ENCODE measurements at regions not wholly inside any gene's neighbourhood (a gene's known extent, or its start where the extent isn't known, plus 50 kb on each side); places are given as distances from the start of the nearest gene placed in this dataset.

DNA sequence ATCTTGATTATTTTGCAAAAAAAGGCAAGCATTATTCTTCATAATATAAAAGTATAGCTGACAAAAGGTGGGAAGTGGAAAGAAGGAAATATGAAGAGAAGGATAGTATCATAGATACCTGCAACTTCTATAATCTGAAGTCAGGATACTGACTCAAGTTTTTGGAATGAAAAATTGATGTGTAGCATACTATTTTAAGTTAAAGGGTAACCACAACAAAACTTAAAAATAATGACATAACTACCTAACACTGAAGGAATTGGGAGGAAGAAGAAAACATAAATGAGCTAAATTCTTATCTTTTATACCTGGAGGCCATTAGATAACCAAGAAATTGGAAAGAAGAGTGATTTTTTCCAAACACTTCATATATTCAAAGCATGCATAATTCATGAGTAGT is 51.8 kb upstream of the TLE1 start:
- Histone ChIP-seq H2AFZ (ENCODE audit: low read length) (no peak overlapping the region), H3K36me3 (ENCODE audit: insufficient read depth, low read length) (no peaks in the 10 kb centered on the region), H3K4me3 (ENCODE audit: insufficient read depth, low read length) (no peak overlapping the region), H3K79me2 (ENCODE audit: insufficient read depth, low read length) (no peaks in the 10 kb centered on the region), H3K4me1 (ENCODE audit: insufficient read depth, low read length) (peaks cover 14% of the 10 kb centered on the region), H3K27ac (ENCODE audit: low read depth, low read length) (no peak overlapping the region), H3K9me3 (ENCODE audit: low read depth, low read length) (no peaks in the 10 kb centered on the region), H4K20me1 (ENCODE audit: insufficient read depth, low read length) (no peaks in the 10 kb centered on the region), H3K27me3 (ENCODE audit: insufficient read depth, low read length) (no peaks in the 10 kb centered on the region), H3K4me2 (ENCODE audit: insufficient read depth, low read length) (no peak overlapping the region)
- TF ChIP-seq, protein P1, sequence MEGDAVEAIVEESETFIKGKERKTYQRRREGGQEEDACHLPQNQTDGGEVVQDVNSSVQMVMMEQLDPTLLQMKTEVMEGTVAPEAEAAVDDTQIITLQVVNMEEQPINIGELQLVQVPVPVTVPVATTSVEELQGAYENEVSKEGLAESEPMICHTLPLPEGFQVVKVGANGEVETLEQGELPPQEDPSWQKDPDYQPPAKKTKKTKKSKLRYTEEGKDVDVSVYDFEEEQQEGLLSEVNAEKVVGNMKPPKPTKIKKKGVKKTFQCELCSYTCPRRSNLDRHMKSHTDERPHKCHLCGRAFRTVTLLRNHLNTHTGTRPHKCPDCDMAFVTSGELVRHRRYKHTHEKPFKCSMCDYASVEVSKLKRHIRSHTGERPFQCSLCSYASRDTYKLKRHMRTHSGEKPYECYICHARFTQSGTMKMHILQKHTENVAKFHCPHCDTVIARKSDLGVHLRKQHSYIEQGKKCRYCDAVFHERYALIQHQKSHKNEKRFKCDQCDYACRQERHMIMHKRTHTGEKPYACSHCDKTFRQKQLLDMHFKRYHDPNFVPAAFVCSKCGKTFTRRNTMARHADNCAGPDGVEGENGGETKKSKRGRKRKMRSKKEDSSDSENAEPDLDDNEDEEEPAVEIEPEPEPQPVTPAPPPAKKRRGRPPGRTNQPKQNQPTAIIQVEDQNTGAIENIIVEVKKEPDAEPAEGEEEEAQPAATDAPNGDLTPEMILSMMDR (IDR thresholded peaks at IDR 0.05; ENCODE audit: extremely low read depth, low read depth, low read length) = no peak
- DNase-seq (ENCODE audit: insufficient read length, low spot score, missing footprints) = no peak

DNA sequence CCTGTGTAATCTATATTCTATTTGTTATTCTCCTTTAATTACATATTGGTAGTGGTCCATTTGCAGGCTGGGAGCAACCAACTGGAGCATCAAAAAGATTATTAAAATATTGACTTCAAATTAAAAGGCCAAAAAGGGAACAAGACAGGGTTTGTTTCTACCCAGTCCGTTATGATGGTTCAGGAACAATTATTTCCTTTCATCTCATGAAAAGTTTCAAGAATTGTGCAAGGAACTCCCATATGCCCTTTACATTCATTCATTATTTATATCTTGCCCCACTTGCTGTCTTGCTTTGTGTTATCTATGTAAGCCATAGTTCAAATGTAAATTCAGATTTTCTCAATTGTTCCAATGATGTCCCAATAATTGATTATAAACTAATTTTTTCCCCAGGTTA is 58.7 kb upstream of the TLE1 start:
- DNase-seq (ENCODE audit: insufficient read length, low spot score, missing footprints) = no peak
- Histone ChIP-seq H3K4me2 (ENCODE audit: insufficient read depth, low read length) (no peak overlapping the region), H3K4me3 (ENCODE audit: insufficient read depth, low read length) (no peak overlapping the region), H3K4me1 (ENCODE audit: insufficient read depth, low read length) (no peaks in the 10 kb centered on the region), H3K36me3 (ENCODE audit: insufficient read depth, low read length) (no peaks in the 10 kb centered on the region), H3K27me3 (ENCODE audit: insufficient read depth, low read length) (peaks cover 3% of the 10 kb centered on the region), H3K9me3 (ENCODE audit: low read depth, low read length) (no peaks in the 10 kb centered on the region), H3K79me2 (ENCODE audit: insufficient read depth, low read length) (no peaks in the 10 kb centered on the region), H4K20me1 (ENCODE audit: insufficient read depth, low read length) (no peaks in the 10 kb centered on the region), H3K27ac (ENCODE audit: low read depth, low read length) (no peak overlapping the region), H2AFZ (ENCODE audit: low read length) (no peak overlapping the region)
- TF ChIP-seq, protein P1 (IDR thresholded peaks at IDR 0.05; ENCODE audit: extremely low read depth, low read depth, low read length) = no peak

DNA sequence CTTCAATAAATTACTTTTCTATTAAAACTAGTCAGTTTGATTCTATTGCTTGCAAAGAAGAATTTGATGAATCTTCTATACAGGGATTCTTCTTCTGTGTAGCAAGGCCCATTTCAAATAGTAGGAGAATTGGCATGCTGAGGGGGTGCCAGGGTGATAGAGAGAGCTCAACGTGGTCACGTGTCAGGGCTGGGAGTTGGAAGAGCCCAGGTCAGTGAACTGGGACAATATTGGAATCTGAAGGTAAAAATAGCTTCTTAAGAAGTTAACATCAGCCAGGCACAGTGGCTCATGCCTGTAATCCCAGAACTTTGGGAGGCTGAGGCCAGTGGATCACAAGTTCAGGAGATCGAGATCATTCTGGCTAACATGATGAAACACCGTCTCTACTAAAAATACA is 64.1 kb upstream of the TLE1 start:
- Histone ChIP-seq H3K27ac (ENCODE audit: low read depth, low read length) (no peak overlapping the region), H3K4me1 (ENCODE audit: insufficient read depth, low read length) (no peaks in the 10 kb centered on the region), H3K79me2 (ENCODE audit: insufficient read depth, low read length) (no peaks in the 10 kb centered on the region), H3K27me3 (ENCODE audit: insufficient read depth, low read length) (peaks cover 3% of the 10 kb centered on the region), H3K36me3 (ENCODE audit: insufficient read depth, low read length) (no peaks in the 10 kb centered on the region), H3K4me2 (ENCODE audit: insufficient read depth, low read length) (no peak overlapping the region), H3K9me3 (ENCODE audit: low read depth, low read length) (no peaks in the 10 kb centered on the region), H4K20me1 (ENCODE audit: insufficient read depth, low read length) (no peaks in the 10 kb centered on the region), H2AFZ (ENCODE audit: low read length) (no peak overlapping the region), H3K4me3 (ENCODE audit: insufficient read depth, low read length) (no peak overlapping the region)
- TF ChIP-seq, protein P1 (IDR thresholded peaks at IDR 0.05; ENCODE audit: extremely low read depth, low read depth, low read length) = no peak
- DNase-seq (ENCODE audit: insufficient read length, low spot score, missing footprints) = no peak

DNA sequence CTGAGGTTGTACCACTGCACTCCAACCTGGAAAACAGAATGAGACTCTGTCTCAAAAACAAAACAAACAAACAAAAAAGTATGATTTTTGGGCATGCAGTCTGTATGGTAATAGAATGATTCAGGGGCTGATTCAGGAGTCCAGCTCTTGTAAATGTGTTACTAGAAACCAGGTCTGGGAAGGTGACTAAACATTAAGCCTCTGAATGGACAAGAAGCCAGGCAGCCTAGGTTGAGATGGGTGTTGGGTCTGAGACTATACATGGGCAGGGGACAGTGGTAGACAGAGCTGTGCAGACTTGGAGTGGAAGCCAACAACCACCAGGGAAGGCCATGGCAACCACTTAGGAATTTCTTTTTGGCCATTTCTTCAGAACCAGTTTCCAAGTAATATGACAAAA is 64.9 kb upstream of the TLE1 start:
- Histone ChIP-seq H4K20me1 (ENCODE audit: insufficient read depth, low read length) (no peaks in the 10 kb centered on the region), H3K36me3 (ENCODE audit: insufficient read depth, low read length) (no peaks in the 10 kb centered on the region), H3K9me3 (ENCODE audit: low read depth, low read length) (no peaks in the 10 kb centered on the region), H3K79me2 (ENCODE audit: insufficient read depth, low read length) (no peaks in the 10 kb centered on the region), H3K4me3 (ENCODE audit: insufficient read depth, low read length) (no peak overlapping the region), H3K4me1 (ENCODE audit: insufficient read depth, low read length) (no peaks in the 10 kb centered on the region), H3K27ac (ENCODE audit: low read depth, low read length) (no peak overlapping the region), H2AFZ (ENCODE audit: low read length) (no peak overlapping the region), H3K27me3 (ENCODE audit: insufficient read depth, low read length) (peaks cover 3% of the 10 kb centered on the region), H3K4me2 (ENCODE audit: insufficient read depth, low read length) (no peak overlapping the region)
- no peak for DNase-seq (ENCODE audit: insufficient read length, low spot score, missing footprints)
- TF ChIP-seq, protein P1 (IDR thresholded peaks at IDR 0.05; ENCODE audit: extremely low read depth, low read depth, low read length) = no peak
